ENCODE measurements at regions not wholly inside any gene's neighbourhood (a gene's known extent, or its start where the extent isn't known, plus 50 kb on each side); places are given as distances from the start of the nearest gene placed in this dataset.

DNA sequence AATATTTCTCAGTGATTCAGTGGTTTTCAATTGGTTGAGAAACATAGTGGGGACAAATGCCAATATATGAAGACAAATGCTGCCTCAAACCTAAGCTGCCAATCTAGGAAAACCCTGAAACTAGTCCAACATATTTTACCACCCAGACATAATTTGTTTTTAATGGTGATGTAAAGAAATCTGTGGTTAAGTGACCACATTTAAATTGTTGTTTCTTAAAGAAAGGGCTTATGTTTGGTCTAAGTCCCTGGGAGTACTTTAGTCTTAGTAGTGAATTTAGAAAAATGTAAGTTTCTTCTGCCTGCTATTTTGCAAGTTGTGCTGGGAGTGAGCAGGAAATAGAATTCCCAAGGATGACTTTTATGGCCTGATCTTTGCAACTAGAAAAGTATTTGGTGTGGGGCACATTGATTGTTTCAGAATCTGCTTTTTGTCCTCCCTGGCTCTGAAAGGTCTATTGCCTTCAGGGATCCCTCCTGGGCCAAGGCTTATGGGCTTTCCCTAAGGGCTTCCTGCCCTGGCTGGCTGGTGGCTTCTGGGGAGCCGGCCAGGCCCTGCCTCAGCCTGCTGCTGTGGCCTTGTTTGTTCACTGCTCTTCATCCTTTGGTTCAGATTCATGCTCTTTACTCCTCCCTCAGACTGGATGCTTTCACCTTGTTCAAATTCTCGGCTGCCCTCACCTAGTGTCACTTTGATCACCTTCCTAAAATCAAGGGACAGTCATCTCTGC lies 169.8 kb upstream of the JADE1 start:
- DNase-seq (ENCODE audit: extremely low read depth, low read depth) = no peak
- H3K4me3 ChIP-seq (replicated peaks; ENCODE audit: low read depth, low read length) = no peak overlapping the region
- TF ChIP-seq, protein P1, sequence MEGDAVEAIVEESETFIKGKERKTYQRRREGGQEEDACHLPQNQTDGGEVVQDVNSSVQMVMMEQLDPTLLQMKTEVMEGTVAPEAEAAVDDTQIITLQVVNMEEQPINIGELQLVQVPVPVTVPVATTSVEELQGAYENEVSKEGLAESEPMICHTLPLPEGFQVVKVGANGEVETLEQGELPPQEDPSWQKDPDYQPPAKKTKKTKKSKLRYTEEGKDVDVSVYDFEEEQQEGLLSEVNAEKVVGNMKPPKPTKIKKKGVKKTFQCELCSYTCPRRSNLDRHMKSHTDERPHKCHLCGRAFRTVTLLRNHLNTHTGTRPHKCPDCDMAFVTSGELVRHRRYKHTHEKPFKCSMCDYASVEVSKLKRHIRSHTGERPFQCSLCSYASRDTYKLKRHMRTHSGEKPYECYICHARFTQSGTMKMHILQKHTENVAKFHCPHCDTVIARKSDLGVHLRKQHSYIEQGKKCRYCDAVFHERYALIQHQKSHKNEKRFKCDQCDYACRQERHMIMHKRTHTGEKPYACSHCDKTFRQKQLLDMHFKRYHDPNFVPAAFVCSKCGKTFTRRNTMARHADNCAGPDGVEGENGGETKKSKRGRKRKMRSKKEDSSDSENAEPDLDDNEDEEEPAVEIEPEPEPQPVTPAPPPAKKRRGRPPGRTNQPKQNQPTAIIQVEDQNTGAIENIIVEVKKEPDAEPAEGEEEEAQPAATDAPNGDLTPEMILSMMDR (IDR thresholded peaks at IDR 0.05; ENCODE audit: low read depth, low read length, missing control alignments) = no peak

GRCh38 chr4:128636906-128637305 lies 172.6 kb upstream of the JADE1 start:
- TF ChIP-seq, protein P1 (IDR thresholded peaks at IDR 0.05; ENCODE audit: low read depth, low read length, missing control alignments) = no peak
- no peak overlapping the region for H3K4me3 ChIP-seq (replicated peaks; ENCODE audit: low read depth, low read length)

DNA sequence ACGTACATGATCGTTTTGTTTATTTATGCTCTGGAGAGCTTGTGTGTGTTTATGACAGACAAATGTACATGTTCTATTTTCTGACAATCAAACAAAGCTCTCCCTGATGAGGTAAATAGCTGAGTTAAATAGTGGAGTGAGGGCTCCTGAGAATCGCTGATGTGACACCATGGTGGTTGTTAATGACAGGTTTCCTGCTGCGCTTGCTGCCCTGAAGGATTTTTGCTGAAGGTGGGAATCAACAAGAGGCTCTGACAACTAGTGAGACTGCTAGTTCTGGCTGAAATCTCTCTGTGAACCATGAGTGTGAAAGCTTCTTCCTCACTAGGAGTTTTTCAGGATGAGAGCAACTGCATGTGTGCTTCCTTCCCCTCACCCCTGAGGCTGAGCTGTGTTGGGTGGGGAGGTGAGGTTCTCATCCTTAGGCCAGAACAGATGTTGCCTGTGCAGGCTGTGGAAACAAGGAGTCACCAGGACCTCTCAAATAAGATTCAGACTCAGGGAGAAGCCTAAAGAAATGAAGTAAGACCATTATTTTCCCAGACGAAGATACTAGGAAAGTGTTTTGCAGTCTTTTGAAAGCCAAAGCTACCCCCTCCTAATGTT lies 173.4 kb upstream of the JADE1 start:
- no peak overlapping the region for H3K4me3 ChIP-seq (replicated peaks; ENCODE audit: low read depth, low read length)
- no peak for DNase-seq (ENCODE audit: extremely low read depth, low read depth)
- TF ChIP-seq, protein P1 (IDR thresholded peaks at IDR 0.05; ENCODE audit: low read depth, low read length, missing control alignments) = no peak

More at GRCh38 chr4:128636906-128637305, 172.6 kb upstream of the JADE1 start:
- no peak for DNase-seq (ENCODE audit: extremely low read depth, low read depth)

GRCh38 chr4:128635141-128635954 lies 174.2 kb upstream of the JADE1 start:
- TF ChIP-seq, protein P1 (IDR thresholded peaks at IDR 0.05; ENCODE audit: low read depth, low read length, missing control alignments) = no peak
- H3K4me3 ChIP-seq (replicated peaks; ENCODE audit: low read depth, low read length) = no peak overlapping the region
- no peak for DNase-seq (ENCODE audit: extremely low read depth, low read depth)

- H3K4me3 ChIP-seq (replicated peaks; ENCODE audit: low read depth, low read length) = no peak overlapping the region
- DNase-seq (ENCODE audit: extremely low read depth, low read depth) = no peak
- TF ChIP-seq, protein P1 (IDR thresholded peaks at IDR 0.05; ENCODE audit: low read depth, low read length, missing control alignments) = no peak
Measured at GRCh38 chr4:128633067-128633466, 176.4 kb upstream of the JADE1 start.

DNA sequence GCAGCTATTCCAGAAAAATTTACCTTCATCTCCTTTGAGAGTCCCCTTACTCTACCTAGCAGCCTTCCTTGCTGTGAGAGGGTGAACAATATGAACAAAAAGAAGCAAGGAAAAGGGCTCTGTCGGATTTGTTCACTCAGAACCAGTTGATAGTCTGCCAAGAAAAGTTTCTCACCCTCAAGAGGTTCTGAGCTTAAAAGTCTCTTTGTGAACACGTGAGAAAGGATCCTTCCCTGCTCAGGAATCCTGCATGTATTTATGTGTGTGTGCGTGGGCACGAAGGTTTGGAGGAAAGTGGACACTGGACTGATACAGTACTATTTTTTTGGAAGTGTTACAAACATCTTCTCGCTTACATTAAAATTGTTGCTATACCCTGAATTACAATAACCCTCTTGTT lies 178.6 kb upstream of the JADE1 start:
- no peak overlapping the region for H3K4me3 ChIP-seq (replicated peaks; ENCODE audit: low read depth, low read length)
- TF ChIP-seq, protein P1 (IDR thresholded peaks at IDR 0.05; ENCODE audit: low read depth, low read length, missing control alignments) = no peak
- DNase-seq (ENCODE audit: extremely low read depth, low read depth) = no peak

All from HFF-Myc (cell line).